ENCODE measurements at regions not wholly inside any gene's neighbourhood (a gene's known extent, or its start where the extent isn't known, plus 50 kb on each side); places are given as distances from the start of the nearest gene placed in this dataset.

DNA sequence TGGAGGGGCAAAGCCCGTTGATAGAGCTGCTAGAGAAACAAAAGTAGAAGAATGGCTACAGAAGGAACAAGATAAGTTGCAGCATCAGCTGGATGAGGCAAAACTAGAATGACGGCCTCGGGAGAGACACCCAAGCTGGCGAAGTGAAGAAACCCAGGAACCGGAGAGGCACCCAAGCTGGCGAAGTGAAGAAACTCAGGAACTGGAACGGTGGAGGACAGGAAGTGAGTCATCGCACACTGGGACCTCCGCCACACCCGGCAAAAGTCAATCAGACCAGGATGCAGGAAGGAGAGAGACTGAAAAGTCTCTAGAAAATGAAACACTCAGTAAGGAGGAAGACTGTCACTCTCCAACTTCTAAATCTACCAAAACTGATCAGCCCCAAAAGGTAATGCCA is 133.0 kb upstream of the NEBL start:
- WGBS, 2 donors: 52 to 72% methylated on average over 10 of the region's 10 CpGs
- H3K9me3 ChIP-seq (ENCODE audit: control insufficient read depth in 4 of 4, insufficient read depth in 3 of 4, low read length in 3 of 4): peaks cover 0 to 3% (median under 1%) of the 10 kb centered on the region in 4 donors
- no peak for DNase-seq
- no peaks in the 10 kb centered on the region for H3K36me3 ChIP-seq (ENCODE audit: control insufficient read depth in 4 of 4, insufficient read depth in 4 of 4, low read length in 4 of 4)
- no peak overlapping the region for H3K27ac ChIP-seq (ENCODE audit: low read depth in 1 of 2, low read length in 1 of 2)
- H3K27me3 ChIP-seq (ENCODE audit: control insufficient read depth in 3 of 3, insufficient read depth in 3 of 3, low read length in 2 of 3): no peaks in the 10 kb centered on the region
- no peak for ATAC-seq (ENCODE audit: insufficient read depth, low FRiP score)
- H3K9ac ChIP-seq (ENCODE audit: insufficient read depth in 1 of 2, low read length in 2 of 2): no peak overlapping the region
- no peak overlapping the region for H3K4me3 ChIP-seq
- H3K4me1 ChIP-seq (ENCODE audit: control insufficient read depth in 5 of 5, insufficient read depth in 5 of 5, low read length in 5 of 5): peaks cover 0 to 3% (median 0%) of the 10 kb centered on the region in 5 donors
- TF ChIP-seq, protein P1, sequence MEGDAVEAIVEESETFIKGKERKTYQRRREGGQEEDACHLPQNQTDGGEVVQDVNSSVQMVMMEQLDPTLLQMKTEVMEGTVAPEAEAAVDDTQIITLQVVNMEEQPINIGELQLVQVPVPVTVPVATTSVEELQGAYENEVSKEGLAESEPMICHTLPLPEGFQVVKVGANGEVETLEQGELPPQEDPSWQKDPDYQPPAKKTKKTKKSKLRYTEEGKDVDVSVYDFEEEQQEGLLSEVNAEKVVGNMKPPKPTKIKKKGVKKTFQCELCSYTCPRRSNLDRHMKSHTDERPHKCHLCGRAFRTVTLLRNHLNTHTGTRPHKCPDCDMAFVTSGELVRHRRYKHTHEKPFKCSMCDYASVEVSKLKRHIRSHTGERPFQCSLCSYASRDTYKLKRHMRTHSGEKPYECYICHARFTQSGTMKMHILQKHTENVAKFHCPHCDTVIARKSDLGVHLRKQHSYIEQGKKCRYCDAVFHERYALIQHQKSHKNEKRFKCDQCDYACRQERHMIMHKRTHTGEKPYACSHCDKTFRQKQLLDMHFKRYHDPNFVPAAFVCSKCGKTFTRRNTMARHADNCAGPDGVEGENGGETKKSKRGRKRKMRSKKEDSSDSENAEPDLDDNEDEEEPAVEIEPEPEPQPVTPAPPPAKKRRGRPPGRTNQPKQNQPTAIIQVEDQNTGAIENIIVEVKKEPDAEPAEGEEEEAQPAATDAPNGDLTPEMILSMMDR (IDR thresholded peaks at IDR 0.05; ENCODE audit: control extremely low read depth, extremely low read depth): no peak

DNA sequence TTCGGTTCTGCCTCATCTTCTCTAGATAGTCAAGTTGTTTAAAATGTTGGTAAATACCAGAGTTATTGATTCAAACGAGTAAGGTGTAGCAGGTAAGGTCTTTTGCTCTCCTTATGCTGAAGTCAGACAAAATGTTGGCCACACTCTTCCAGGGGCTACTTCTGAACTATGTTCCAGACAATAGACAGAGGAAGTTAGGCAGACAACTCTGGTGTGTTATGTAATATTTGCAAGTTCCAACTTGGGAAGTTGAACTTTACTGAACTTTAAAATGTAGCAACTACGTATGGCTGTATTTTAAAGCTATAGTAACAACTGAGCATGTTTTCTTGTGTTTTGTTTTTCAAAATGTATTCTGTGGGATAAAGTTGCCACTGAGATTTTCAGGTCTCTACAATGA is 125.7 kb upstream of the NEBL start:
- Histone ChIP-seq H3K9me3 (ENCODE audit: control insufficient read depth in 4 of 4, insufficient read depth in 3 of 4, low read length in 3 of 4) (peaks cover 0 to 2% (median 0%) of the 10 kb centered on the region in 4 donors), H3K27me3 (ENCODE audit: control insufficient read depth in 3 of 3, insufficient read depth in 3 of 3, low read length in 2 of 3) (no peaks in the 10 kb centered on the region), H3K4me1 (ENCODE audit: control insufficient read depth in 5 of 5, insufficient read depth in 5 of 5, low read length in 5 of 5) (peaks cover 0 to 15% (median 6%) of the 10 kb centered on the region in 5 donors), H3K36me3 (ENCODE audit: control insufficient read depth in 4 of 4, insufficient read depth in 4 of 4, low read length in 4 of 4) (peaks cover 0 to 4% (median 1%) of the 10 kb centered on the region in 4 donors), H3K4me3 (no peak overlapping the region), H3K27ac (ENCODE audit: low read depth in 1 of 2, low read length in 1 of 2) (no peak overlapping the region), H3K9ac (ENCODE audit: insufficient read depth in 1 of 2, low read length in 2 of 2) (no peak overlapping the region)
- DNase-seq: peak in 2 of 3 donors; percentile 75 to 82
- TF ChIP-seq, protein P1 (IDR thresholded peaks at IDR 0.05; ENCODE audit: control extremely low read depth, extremely low read depth): no peak
- ATAC-seq (ENCODE audit: insufficient read depth, low FRiP score): no peak
- WGBS, 2 donors: 45 to 60% methylated on average over 3 of the region's 3 CpGs

DNA sequence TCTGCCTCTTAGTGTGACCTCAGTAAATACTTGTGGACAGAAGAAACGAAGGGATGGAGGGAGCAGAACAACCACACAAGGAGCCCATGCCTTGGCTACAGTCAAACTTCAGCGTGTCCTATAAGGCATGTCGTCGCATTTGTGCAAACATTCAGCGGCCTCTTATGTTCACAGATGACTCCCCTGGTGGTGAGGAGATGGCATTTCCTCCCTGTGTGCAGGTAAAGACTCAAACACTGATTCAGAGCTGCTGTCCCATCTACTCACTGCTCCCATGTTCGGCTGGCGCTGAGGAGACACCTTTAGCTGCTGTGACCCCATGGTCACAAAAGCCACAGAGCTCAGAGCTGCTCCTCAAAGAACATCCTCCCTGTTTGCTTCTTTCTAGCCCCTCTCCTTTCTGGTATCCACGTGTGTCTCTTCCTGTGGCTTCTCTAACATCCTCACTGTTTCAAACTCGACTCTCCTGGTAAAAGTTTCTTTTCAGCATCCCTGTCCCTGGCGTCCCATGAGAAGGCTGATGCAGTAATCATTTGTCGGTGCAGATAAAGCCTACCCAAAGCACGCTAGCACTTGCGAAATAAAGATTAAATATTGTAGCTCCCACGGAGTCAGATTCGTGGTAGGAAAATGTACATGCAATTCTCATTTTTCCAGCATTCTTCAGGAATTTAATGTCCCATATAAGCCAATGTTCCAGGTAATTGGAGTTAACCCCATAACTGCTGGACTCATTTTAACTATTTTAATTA is 124.9 kb upstream of the NEBL start:
- Histone ChIP-seq H3K27ac (ENCODE audit: low read depth in 1 of 2, low read length in 1 of 2) (no peak overlapping the region), H3K36me3 (ENCODE audit: control insufficient read depth in 4 of 4, insufficient read depth in 4 of 4, low read length in 4 of 4) (peaks cover 0 to 4% (median 1%) of the 10 kb centered on the region in 4 donors), H3K4me3 (no peak overlapping the region), H3K27me3 (ENCODE audit: control insufficient read depth in 3 of 3, insufficient read depth in 3 of 3, low read length in 2 of 3) (no peaks in the 10 kb centered on the region), H3K9ac (ENCODE audit: insufficient read depth in 1 of 2, low read length in 2 of 2) (no peak overlapping the region), H3K4me1 (ENCODE audit: control insufficient read depth in 5 of 5, insufficient read depth in 5 of 5, low read length in 5 of 5) (peaks cover 0 to 15% (median 6%) of the 10 kb centered on the region in 5 donors), H3K9me3 (ENCODE audit: control insufficient read depth in 4 of 4, insufficient read depth in 3 of 4, low read length in 3 of 4) (peaks cover 0 to 2% (median 0%) of the 10 kb centered on the region in 4 donors)
- 72 to 73% methylated on average over 15 of the region's 15 CpGs for WGBS, 2 donors
- TF ChIP-seq, protein P1 (IDR thresholded peaks at IDR 0.05; ENCODE audit: control extremely low read depth, extremely low read depth): no peak
- ATAC-seq (ENCODE audit: insufficient read depth, low FRiP score): no peak
- DNase-seq: peak in 2 of 3 donors; percentile 37 to 39

Measured in lung (tissue), 11 donors.